Panc1 (cell line): ENCODE measurements at regions not wholly inside any gene's neighbourhood (a gene's known extent, or its start where the extent isn't known, plus 50 kb on each side); places are given as distances from the start of the nearest gene placed in this dataset.

Experiments used
- ATAC-seq: fragments of 200-7000 bp; cut with Tn5 transposase; 2 replicates; pipeline ENCODE4 v1.9.1; 2020; ENCODE audit warnings: mild to moderate bottlenecking, moderate library complexity
- BruUV-seq: library from RNA; stranded (reverse); fragments of 400-500 nt; replicated peaks from 2 replicates; lab custom pipeline; 2021; lab: Mats Ljungman, UMichigan
- CTCF ChIA-PET: fragments of 300-600 bp; sonication (Branson Sonifier 250); formaldehyde crosslinking; loops from one replicate; lab custom pipeline; 2022; ENCODE audit warnings: antibody characterized with exemption; lab: Charles Lee
- POLR2A ChIA-PET: fragments of 300-600 bp; sonication (Branson Sonifier 250); formaldehyde crosslinking; loops from one replicate; lab custom pipeline; 2022; ENCODE audit warnings: antibody characterized with exemption; lab: Charles Lee
- DNase-seq: peaks from one replicate; pipeline ENCODE4 v3.0.0-alpha.2; 2010; ENCODE audit warnings: low read depth, low spot score
- H3K27ac ChIP-seq: 2 replicates; pipeline ENCODE4 v1.5.1; 2011; ENCODE audit warnings: mild to moderate bottlenecking, low read length, inconsistent platforms
- H3K27me3 ChIP-seq: fragments of 200-500 bp; sonication (Bioruptor generic); 2 replicates; pipeline ENCODE4 v1.6.0; 2014; ENCODE audit warnings: low read length, inconsistent platforms; ENCODE audit not compliant: control insufficient read depth, insufficient read depth
- H3K36me3 ChIP-seq: fragments of 200-500 bp; sonication (Bioruptor generic); 2 replicates; pipeline ENCODE4 v1.5.1; 2014; ENCODE audit warnings: inconsistent platforms, mild to moderate bottlenecking, low read length, moderate library complexity; ENCODE audit not compliant: control insufficient read depth, insufficient read depth
- H3K4me1 ChIP-seq: 2 replicates; pipeline ENCODE4 v1.5.1; 2011; ENCODE audit warnings: inconsistent platforms, mild to moderate bottlenecking, low read length, moderate library complexity; ENCODE audit not compliant: control insufficient read depth, insufficient read depth
- H3K4me3 ChIP-seq, 2 experiments: 2 replicates each; pipeline ENCODE4 v1.5.1; 2011 to 2012; ENCODE audit warnings: low read depth in 2 of 2, low read length in 2 of 2, mild to moderate bottlenecking in 2 of 2, inconsistent platforms in 1 of 2, moderate library complexity in 1 of 2
- H3K9me3 ChIP-seq: fragments of 200-500 bp; sonication (Bioruptor generic); 2 replicates; pipeline ENCODE4 v1.5.1; 2014; ENCODE audit warnings: low read depth, mild to moderate bottlenecking, inconsistent platforms, low read length, moderate library complexity; ENCODE audit not compliant: control insufficient read depth, insufficient read depth
- POLR2AphosphoS5 ChIP-seq: IDR thresholded peaks from 2 replicates; pipeline ENCODE4 v1.6.1; 2012; ENCODE audit warnings: mild to moderate bottlenecking, low read depth, low read length, moderate library complexity
- SIN3A ChIP-seq: IDR thresholded peaks from 2 replicates; pipeline ENCODE4 v1.6.1; 2012; ENCODE audit warnings: low read depth, mild to moderate bottlenecking, low read length, moderate library complexity, borderline replicate concordance; ENCODE audit not compliant: insufficient read depth
- TCF7L2 ChIP-seq: IDR thresholded peaks from 2 replicates; pipeline ENCODE4 v1.6.1; 2011; ENCODE audit warnings: mild to moderate bottlenecking, low read depth, low read length, inconsistent platforms
- in situ Hi-C: cut with HindIII; loops from 2 replicates; pipeline ENCODE4 v1.10.0; 2016; ENCODE audit warnings: low sequenced_read_pairs, low pct_unique_long_range_greater_than_20kb
- intact Hi-C: fragments of 100-400 bp; cut with micrococcal nuclease; formaldehyde crosslinking; loops from one replicate; pipeline ENCODE4 v1.10.0; 2022; ENCODE audit not compliant: unreplicated experiment
- TF ChIP-seq, protein P1 (sequence below), 2 experiments: IDR thresholded peaks; 2 replicates each; pipeline ENCODE4 v1.6.1; 2011 to 2012; ENCODE audit warnings: low read depth in 2 of 2, control low read depth in 1 of 2, low read length in 1 of 2, mild to moderate bottlenecking in 1 of 2, moderate library complexity in 1 of 2; ENCODE audit not compliant: insufficient read depth in 1 of 2
- TF ChIP-seq, protein P2 (sequence below): fragments of 450-650 bp; IDR thresholded peaks from 2 replicates; pipeline ENCODE4 v1.5.1; 2017; ENCODE audit warnings: mild to moderate bottlenecking

DNA sequence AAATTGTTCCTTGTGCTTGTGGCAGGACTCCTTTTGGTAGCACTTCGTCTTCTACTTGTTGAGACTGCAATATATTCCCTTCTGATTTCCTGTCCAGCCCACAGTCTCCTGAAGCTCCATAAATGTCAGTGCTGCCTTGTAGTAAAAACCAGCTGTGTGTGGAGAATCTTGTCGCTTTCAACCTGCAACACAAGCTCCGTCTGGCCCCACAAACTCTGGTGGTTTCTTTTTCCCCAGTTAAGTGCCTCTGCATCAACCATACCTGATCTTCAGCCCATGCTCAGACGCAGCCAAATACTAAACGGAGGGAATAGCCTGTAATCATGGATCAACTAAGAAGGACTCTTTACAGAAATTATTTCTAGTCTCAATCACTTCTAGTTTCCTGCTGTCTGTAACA is 1133.3 kb upstream of the ADGRB3 start:
- ChIA-PET CTCF (no interaction called here), POLR2A (no interaction called here)
- Histone ChIP-seq H3K4me3 (no peak overlapping the region), H3K27me3 (no peaks in the 10 kb centered on the region), H3K36me3 (no peaks in the 10 kb centered on the region), H3K27ac (no peak overlapping the region), H3K9me3 (no peaks in the 10 kb centered on the region), H3K4me1 (no peaks in the 10 kb centered on the region)
- intact Hi-C loops = no loop called here
- BruUV-seq = no TSS peak
- TF ChIP-seq POLR2AphosphoS5 (no peak), TCF7L2 (no peak), SIN3A (no peak)
- TF ChIP-seq, protein P1, sequence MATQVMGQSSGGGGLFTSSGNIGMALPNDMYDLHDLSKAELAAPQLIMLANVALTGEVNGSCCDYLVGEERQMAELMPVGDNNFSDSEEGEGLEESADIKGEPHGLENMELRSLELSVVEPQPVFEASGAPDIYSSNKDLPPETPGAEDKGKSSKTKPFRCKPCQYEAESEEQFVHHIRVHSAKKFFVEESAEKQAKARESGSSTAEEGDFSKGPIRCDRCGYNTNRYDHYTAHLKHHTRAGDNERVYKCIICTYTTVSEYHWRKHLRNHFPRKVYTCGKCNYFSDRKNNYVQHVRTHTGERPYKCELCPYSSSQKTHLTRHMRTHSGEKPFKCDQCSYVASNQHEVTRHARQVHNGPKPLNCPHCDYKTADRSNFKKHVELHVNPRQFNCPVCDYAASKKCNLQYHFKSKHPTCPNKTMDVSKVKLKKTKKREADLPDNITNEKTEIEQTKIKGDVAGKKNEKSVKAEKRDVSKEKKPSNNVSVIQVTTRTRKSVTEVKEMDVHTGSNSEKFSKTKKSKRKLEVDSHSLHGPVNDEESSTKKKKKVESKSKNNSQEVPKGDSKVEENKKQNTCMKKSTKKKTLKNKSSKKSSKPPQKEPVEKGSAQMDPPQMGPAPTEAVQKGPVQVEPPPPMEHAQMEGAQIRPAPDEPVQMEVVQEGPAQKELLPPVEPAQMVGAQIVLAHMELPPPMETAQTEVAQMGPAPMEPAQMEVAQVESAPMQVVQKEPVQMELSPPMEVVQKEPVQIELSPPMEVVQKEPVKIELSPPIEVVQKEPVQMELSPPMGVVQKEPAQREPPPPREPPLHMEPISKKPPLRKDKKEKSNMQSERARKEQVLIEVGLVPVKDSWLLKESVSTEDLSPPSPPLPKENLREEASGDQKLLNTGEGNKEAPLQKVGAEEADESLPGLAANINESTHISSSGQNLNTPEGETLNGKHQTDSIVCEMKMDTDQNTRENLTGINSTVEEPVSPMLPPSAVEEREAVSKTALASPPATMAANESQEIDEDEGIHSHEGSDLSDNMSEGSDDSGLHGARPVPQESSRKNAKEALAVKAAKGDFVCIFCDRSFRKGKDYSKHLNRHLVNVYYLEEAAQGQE (IDR thresholded peaks at IDR 0.05; ENCODE audit: insufficient read depth in 1 of 2, low read depth in 2 of 2, low read length in 1 of 2) = no peak
- TF ChIP-seq, protein P2, sequence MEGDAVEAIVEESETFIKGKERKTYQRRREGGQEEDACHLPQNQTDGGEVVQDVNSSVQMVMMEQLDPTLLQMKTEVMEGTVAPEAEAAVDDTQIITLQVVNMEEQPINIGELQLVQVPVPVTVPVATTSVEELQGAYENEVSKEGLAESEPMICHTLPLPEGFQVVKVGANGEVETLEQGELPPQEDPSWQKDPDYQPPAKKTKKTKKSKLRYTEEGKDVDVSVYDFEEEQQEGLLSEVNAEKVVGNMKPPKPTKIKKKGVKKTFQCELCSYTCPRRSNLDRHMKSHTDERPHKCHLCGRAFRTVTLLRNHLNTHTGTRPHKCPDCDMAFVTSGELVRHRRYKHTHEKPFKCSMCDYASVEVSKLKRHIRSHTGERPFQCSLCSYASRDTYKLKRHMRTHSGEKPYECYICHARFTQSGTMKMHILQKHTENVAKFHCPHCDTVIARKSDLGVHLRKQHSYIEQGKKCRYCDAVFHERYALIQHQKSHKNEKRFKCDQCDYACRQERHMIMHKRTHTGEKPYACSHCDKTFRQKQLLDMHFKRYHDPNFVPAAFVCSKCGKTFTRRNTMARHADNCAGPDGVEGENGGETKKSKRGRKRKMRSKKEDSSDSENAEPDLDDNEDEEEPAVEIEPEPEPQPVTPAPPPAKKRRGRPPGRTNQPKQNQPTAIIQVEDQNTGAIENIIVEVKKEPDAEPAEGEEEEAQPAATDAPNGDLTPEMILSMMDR = no peak
- ATAC-seq (no peak), DNase-seq (no peak)
- in situ Hi-C loops = no loop called here

DNA sequence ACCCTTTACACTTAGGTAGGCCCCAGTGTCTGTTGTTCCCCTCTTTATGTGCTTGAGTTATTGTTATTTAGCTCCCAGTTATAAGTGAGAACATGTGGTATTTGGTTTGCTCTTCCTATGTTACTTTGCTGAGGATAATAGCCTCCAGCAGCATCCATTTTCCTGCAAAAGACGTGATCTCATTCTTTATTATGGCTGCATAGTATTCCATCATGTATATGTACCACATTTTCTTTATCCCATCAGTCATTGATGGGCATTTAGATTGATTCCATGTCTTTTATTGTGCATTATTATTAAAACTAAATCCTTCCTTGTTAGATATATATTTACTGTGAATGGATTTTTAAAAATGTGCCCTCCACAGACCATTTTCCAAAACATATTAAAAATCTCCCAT is 1137.3 kb upstream of the ADGRB3 start:
- Histone ChIP-seq H3K27ac (no peak overlapping the region), H3K36me3 (no peaks in the 10 kb centered on the region), H3K9me3 (no peaks in the 10 kb centered on the region), H3K4me3 (no peak overlapping the region), H3K27me3 (no peaks in the 10 kb centered on the region), H3K4me1 (no peaks in the 10 kb centered on the region)
- ChIA-PET CTCF (no interaction called here), POLR2A (no interaction called here)
- BruUV-seq = no TSS peak
- DNase-seq (no peak), ATAC-seq (no peak)
- in situ Hi-C loops = no loop called here
- intact Hi-C loops = no loop called here
- no peak for TF ChIP-seq SIN3A
- TF ChIP-seq POLR2AphosphoS5 = no peak
- TF ChIP-seq, protein P1 (IDR thresholded peaks at IDR 0.05; ENCODE audit: insufficient read depth in 1 of 2, low read depth in 2 of 2, low read length in 1 of 2) = no peak
- no peak for TF ChIP-seq TCF7L2
- TF ChIP-seq, protein P2 = no peak
